ENCODE measurements at regions not wholly inside any gene's neighbourhood (a gene's known extent, or its start where the extent isn't known, plus 50 kb on each side); places are given as distances from the start of the nearest gene placed in this dataset.
"Not testable (repeated sequence)": the region's sequence is repeated elsewhere in the genome, so short reads cannot be mapped to it uniquely, and the experiment has no call there.

DNA sequence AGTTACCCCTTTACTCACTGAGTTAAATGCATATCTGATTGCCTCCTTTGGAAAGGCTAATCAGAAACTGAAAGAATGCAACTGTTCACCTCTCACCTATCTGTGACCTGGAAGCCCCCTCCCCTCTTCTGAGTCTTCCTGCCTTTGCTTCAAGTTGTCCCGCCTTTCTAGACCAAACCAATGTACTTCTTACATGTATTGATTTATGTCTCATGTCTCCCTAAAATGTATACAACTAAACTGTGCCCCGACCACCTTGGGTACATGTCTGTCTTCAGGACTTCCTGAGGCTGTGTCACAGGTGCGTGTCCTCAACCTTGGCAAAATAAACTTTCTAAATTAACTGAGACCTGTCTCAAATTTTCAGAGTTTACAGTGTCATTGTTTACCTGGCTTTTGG lies 1167.2 kb downstream of the TAF11L14 start:
- DNase-seq (ENCODE audit: low read depth in 1 of 2, low spot score in 2 of 2); H3K9ac ChIP-seq (replicated peaks in 1 of 4; ENCODE audit: extremely low read depth in 1 of 4, low read depth in 3 of 4, low read length in 3 of 4); H4K8ac ChIP-seq (ENCODE audit: extremely low read depth, insufficient read depth, low read length); H3K14ac ChIP-seq (ENCODE audit: insufficient read length); H3K4ac ChIP-seq (replicated peaks; ENCODE audit: insufficient read length, low read depth, low read length); H3K23me2 ChIP-seq (ENCODE audit: low read depth, low read length); H3K9me3 ChIP-seq (ENCODE audit: insufficient read depth in 2 of 2, low read depth in 1 of 2, low read length in 1 of 2); H2BK5ac ChIP-seq (ENCODE audit: low read depth, low read length); H3K18ac ChIP-seq (ENCODE audit: extremely low read depth, low read length); H3K27ac ChIP-seq (ENCODE audit: low read depth, low read length); H4K20me1 ChIP-seq (replicated peaks in 1 of 2; ENCODE audit: control insufficient read depth in 1 of 2, insufficient read depth in 2 of 2, low read length in 2 of 2); POLR2A ChIA-PET (ENCODE audit: partially characterized antibody); H3K27me3 ChIP-seq (replicated peaks in 1 of 4; ENCODE audit: control insufficient read depth in 3 of 4, extremely low read depth in 1 of 4, insufficient read depth in 3 of 4, low read length in 3 of 4); H3K79me2 ChIP-seq (ENCODE audit: control insufficient read depth in 1 of 2, insufficient read depth in 2 of 2, low read length in 2 of 2); H3K56ac ChIP-seq (replicated peaks; ENCODE audit: insufficient read length, low read depth, low read length); H3K36me3 ChIP-seq (ENCODE audit: control insufficient read depth in 2 of 4, insufficient read depth in 4 of 4, low read length in 3 of 4); H2AK5ac ChIP-seq (ENCODE audit: low read depth, low read length); H3K79me1 ChIP-seq (ENCODE audit: low read depth, low read length); H4K91ac ChIP-seq (replicated peaks; ENCODE audit: insufficient read length, low read length); H3K4me3 ChIP-seq (ENCODE audit: extremely low read depth in 1 of 4, insufficient read depth in 2 of 4, low read depth in 3 of 4, low read length in 4 of 4); H2BK120ac ChIP-seq (replicated peaks; ENCODE audit: low read depth, low read length); FAIRE-seq; H3K23ac ChIP-seq (ENCODE audit: insufficient read length); H3K4me2 ChIP-seq (ENCODE audit: insufficient read depth in 1 of 2, low read depth in 2 of 2, low read length in 2 of 2); H4K5ac ChIP-seq (ENCODE audit: insufficient read length, low read depth, low read length): not testable (repeated sequence)
- Histone ChIP-seq H2AFZ (ENCODE audit: low read length) (peak overlapping the region; percentile 34; the same call in 1 of the 2 replicates), H3K4me1 (replicated peaks in 1 of 4; ENCODE audit: control insufficient read depth in 3 of 4, insufficient read depth in 4 of 4, low read length in 3 of 4) (peaks cover 0 to 12% (median 10%) of the 10 kb centered on the region in 4 experiments; a peak in 5 of 7 replicates), H2BK12ac (ENCODE audit: low read depth, low read length) (peak overlapping the region; percentile 84), H2BK20ac (ENCODE audit: low read length) (0 out of 2 replicates have a peak overlapping the region, but pooled peaks have one; percentile 75), H2BK15ac (ENCODE audit: low read length) (0 out of 2 replicates have a peak overlapping the region, but pooled peaks have one; percentile 40)
- CTCF ChIA-PET (ENCODE audit: partially characterized antibody) = interaction anchor here (1.0 kb wide), 1 partner anchor 62 kb away, joined by 3 read pairs; no protein-coding TSS in a partner anchor
- 92% methylated on average over 3 of the region's 3 CpGs; no CpG with 5 or more reads in 1 of the 2 experiments for WGBS, 2 experiments (ENCODE audit: extremely low coverage in 1 of 2, insufficient coverage in 1 of 2, insufficient read length in 1 of 2, insufficient replicate concordance in 2 of 2, low coverage in 1 of 2, low lambda C conversion rate in 2 of 2, missing lambda C conversion rate in 1 of 2)

Measured in H1 (cell line).